Ascending aorta (tissue), 2 donors: ENCODE measurements at regions not wholly inside any gene's neighbourhood (a gene's known extent, or its start where the extent isn't known, plus 50 kb on each side); places are given as distances from the start of the nearest gene placed in this dataset.
"Not testable (repeated sequence)": the region's sequence is repeated elsewhere in the genome, so short reads cannot be mapped to it uniquely, and the experiment has no call there.

Experiments
- DNase-seq, 2 donors: peaks; one replicate each; pipeline ENCODE4 v3.0.0-alpha.2; 2019; ENCODE audit warnings: low spot score in 2 of 2
- H3K27ac ChIP-seq, 2 donors: fragments of 200-600 bp; sonication (generic); one replicate each; pipeline ENCODE4 v1.5.1; 2016 to 2017; ENCODE audit warnings: mild to moderate bottlenecking in 1 of 2
- H3K27me3 ChIP-seq: fragments of 200-600 bp; sonication (generic); one replicate; pipeline ENCODE4 v1.5.1; 2017
- H3K36me3 ChIP-seq, 2 donors: fragments of 200-600 bp; sonication (generic); one replicate each; pipeline ENCODE4 v1.5.1; 2016
- H3K4me1 ChIP-seq, 2 donors: fragments of 200-600 bp; sonication (generic); one replicate each; pipeline ENCODE4 v1.5.1; 2016 to 2017; ENCODE audit warnings: mild to moderate bottlenecking in 1 of 2
- H3K4me3 ChIP-seq, 2 donors: fragments of 200-600 bp; sonication (generic); one replicate each; pipeline ENCODE4 v1.5.1; 2016 to 2017; ENCODE audit warnings: mild to moderate bottlenecking in 1 of 2
- H3K9me3 ChIP-seq, 2 donors: fragments of 200-600 bp; sonication (generic); one replicate each; pipeline ENCODE4 v1.5.1; 2016
- CTCF ChIP-seq, 3 experiments: fragments of 200-600 bp in 2 of 3; fragments of 450-650 bp in 1 of 3; sonication (generic) in 2 of 3; IDR thresholded peaks; one replicate each; pipeline ENCODE4 v1.5.1; 2016 to 2019; ENCODE audit warnings: antibody characterized with exemption in 3 of 3, mild to moderate bottlenecking in 1 of 3, moderate library complexity in 1 of 3
- intact Hi-C: fragments of 100-400 bp; cut with DNase I; formaldehyde crosslinking; loops from one replicate; pipeline ENCODE4 v1.15.1; 2023

DNA sequence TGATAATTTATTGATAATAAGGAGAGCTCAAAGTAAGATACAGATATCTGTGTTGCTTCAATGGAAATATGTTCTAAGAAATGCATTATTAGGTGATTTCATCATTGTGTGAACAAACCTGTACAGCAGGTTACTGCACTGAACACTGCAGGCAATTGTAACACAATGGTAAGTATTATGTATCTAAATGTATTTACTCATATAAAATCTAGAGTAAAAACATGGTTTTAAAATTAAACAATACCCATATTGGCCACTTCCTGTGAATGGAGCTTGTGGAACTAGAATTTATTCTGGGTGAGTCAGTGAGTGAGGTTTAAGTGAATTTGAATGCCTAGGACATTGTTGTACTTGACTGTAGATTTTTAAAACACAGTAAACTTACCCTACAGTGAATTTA lies 722.9 kb upstream of the RAG2 start:
- Histone ChIP-seq H3K9me3 (no peaks in the 10 kb centered on the region), H3K4me1 (no peaks in the 10 kb centered on the region), H3K36me3 (no peaks in the 10 kb centered on the region), H3K27me3 (no peaks in the 10 kb centered on the region), H3K4me3 (no peak overlapping the region), H3K27ac (no peak overlapping the region)
- no peak for DNase-seq
- intact Hi-C loops: no loop called here
- no peak for TF ChIP-seq CTCF (IDR thresholded peaks at IDR 0.05)

DNA sequence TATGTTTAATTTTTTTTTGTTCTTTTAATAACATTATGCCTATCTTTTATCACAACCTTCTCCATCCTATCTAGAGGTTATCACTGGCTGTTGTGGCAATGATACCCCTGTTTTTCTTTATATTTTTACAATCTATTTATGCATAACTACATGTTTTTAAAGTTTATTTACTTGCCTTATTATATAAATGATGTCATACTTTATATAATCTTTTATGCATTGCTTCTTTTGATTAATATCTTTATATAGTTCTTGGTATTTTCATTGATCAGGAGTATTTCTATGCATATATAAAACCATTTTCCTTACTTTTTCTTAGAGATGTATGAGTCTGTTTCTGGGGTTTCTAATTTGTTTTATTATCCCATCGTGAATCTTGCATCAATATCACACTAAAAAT lies 719.8 kb upstream of the RAG2 start:
- intact Hi-C loops: no loop called here
- Histone ChIP-seq H3K4me3 (no peak overlapping the region), H3K36me3 (no peaks in the 10 kb centered on the region), H3K27me3 (no peaks in the 10 kb centered on the region), H3K9me3 (no peaks in the 10 kb centered on the region), H3K27ac (no peak overlapping the region), H3K4me1 (no peaks in the 10 kb centered on the region)
- no peak for TF ChIP-seq CTCF (IDR thresholded peaks at IDR 0.05)
- no peak for DNase-seq

- intact Hi-C loops: no loop called here
- H3K4me3 ChIP-seq: no peak overlapping the region
- DNase-seq: no peak
- H3K27me3 ChIP-seq: no peaks in the 10 kb centered on the region
- H3K36me3 ChIP-seq: no peaks in the 10 kb centered on the region
- H3K27ac ChIP-seq: no peak overlapping the region
- no peaks in the 10 kb centered on the region for H3K4me1 ChIP-seq
- no peak for TF ChIP-seq CTCF (IDR thresholded peaks at IDR 0.05)
- peaks cover 0 to 3% of the 10 kb centered on the region in 2 donors for H3K9me3 ChIP-seq
Measured at GRCh38 chr11:37313266-37313665, 715.2 kb upstream of the RAG2 start.

DNA sequence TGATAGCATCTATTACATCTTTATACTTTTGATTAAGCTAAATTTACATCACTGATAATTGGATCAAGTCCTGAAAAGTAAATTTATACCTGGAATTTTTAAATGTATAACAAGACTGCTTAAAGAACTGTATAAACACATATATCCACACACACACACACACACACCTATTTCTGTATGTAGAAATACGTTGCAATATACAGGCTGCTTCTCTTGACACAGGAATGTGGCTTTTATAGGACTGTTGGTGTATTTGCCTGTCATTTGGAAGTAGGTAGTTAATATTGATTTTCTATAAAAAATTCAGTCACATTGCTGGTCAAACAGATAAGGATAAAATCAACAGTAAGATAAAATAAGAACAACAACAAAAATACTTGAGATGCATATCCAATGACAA lies 708.5 kb upstream of the RAG2 start:
- Histone ChIP-seq H3K27ac (no peak overlapping the region), H3K4me1 (no peaks in the 10 kb centered on the region), H3K36me3 (no peaks in the 10 kb centered on the region), H3K4me3 (no peak overlapping the region), H3K9me3 (peaks cover 0 to 3% of the 10 kb centered on the region in 2 donors), H3K27me3 (no peaks in the 10 kb centered on the region)
- no peak for DNase-seq
- no peak for TF ChIP-seq CTCF (IDR thresholded peaks at IDR 0.05)
- intact Hi-C loops: no loop called here

DNA sequence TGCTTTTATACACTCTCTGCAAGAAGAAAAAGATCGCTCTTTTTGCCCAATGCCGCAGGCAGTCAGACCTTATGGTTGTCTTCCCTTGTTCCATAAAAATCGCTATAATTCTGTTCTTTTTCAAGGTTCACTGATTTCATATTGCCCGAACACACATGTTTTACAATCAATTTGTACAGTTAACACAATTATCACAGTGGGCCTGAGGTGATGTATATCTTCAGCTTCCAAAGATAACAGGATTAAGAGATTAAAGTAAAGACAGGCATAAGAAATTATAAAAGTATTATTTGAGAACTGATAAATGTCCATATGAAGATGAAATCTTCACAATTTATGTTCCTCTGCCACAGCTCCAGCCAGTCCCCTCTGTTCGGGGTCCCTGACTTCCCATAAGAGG lies 703.4 kb upstream of the RAG2 start:
- H3K4me3 ChIP-seq, H3K36me3 ChIP-seq, H3K27me3 ChIP-seq, H3K4me1 ChIP-seq, intact Hi-C loops, H3K9me3 ChIP-seq, H3K27ac ChIP-seq, DNase-seq: not testable (repeated sequence)

GRCh38 chr11:37298173-37298572 lies 700.1 kb upstream of the RAG2 start:
- DNase-seq: no peak
- no peak overlapping the region for H3K27ac ChIP-seq
- H3K4me1 ChIP-seq: no peaks in the 10 kb centered on the region
- no peaks in the 10 kb centered on the region for H3K36me3 ChIP-seq
- H3K4me3 ChIP-seq: no peak overlapping the region
- H3K27me3 ChIP-seq: no peaks in the 10 kb centered on the region
- H3K9me3 ChIP-seq: no peaks in the 10 kb centered on the region
- TF ChIP-seq CTCF (IDR thresholded peaks at IDR 0.05): no peak
- intact Hi-C loops: no loop called here
